ENCODE measurements at regions not wholly inside any gene's neighbourhood (a gene's known extent, or its start where the extent isn't known, plus 50 kb on each side); places are given as distances from the start of the nearest gene placed in this dataset.
"Not testable (repeated sequence)": the region's sequence is repeated elsewhere in the genome, so short reads cannot be mapped to it uniquely, and the experiment has no call there.

DNA sequence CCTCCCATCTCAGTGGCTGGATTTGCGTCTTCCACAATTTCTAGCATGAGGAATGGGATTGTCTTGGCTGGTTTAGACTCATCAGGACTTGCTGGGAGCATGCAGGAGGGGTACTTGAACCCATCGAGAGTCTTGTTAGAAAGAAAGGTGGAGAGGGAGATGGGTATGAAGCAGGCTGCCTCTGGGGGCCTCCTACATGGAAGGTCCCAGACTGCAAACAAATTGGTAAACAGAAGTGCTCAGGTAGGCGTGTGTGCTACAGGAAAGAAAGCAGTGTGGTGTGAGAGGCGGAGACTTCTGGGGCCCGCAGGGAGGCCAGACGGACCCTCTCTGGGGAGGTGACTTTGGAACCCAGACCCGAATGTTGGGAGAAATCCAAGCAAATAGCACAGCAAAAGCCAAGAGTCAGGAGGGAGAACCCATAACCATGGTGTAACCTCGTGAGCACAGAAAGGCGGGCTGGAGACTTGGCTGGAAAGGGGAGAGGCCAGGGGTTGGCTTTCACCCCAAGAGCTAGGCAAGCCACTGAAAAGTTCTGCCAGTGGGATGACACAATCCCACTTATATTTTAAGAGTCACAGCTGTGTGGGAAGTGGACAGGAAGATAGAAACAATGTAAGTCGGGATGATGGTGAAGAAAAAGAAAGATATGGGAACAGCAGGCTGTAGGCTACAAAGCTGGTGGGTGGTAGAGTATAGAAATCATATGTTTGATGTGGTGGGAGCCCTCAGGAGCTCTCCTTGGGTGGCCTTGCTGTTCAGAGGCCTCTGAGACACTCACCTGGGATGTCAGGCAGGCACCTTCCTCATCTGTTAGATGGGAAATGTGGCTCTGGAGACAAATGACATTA lies 130.1 kb upstream of the PRR20G start:
- ATAC-seq (replicated peaks) (no peak), DNase-seq (no peak)
- Mint-ChIP-seq H3K9me3 (peaks cover 3 to 4% of the 10 kb centered on the region in 2 donors), H3K4me1 (no peaks in the 10 kb centered on the region), H3K4me3 (no peak overlapping the region), H3K36me3 (no peaks in the 10 kb centered on the region), H3K27ac (no peak overlapping the region), H3K27me3 (peaks cover 49 to 72% of the 10 kb centered on the region in 2 donors)

GRCh38 chr3:127413871-127414270 lies 126.0 kb upstream of the PRR20G start:
- no peak for ATAC-seq (replicated peaks)
- Mint-ChIP-seq H3K36me3 (no peaks in the 10 kb centered on the region), H3K9me3 (peaks cover 3 to 4% of the 10 kb centered on the region in 2 donors), H3K27me3 (peaks cover 53 to 61% of the 10 kb centered on the region in 2 donors), H3K4me1 (no peaks in the 10 kb centered on the region), H3K4me3 (no peak overlapping the region), H3K27ac (no peak overlapping the region)
- DNase-seq: no peak

DNA sequence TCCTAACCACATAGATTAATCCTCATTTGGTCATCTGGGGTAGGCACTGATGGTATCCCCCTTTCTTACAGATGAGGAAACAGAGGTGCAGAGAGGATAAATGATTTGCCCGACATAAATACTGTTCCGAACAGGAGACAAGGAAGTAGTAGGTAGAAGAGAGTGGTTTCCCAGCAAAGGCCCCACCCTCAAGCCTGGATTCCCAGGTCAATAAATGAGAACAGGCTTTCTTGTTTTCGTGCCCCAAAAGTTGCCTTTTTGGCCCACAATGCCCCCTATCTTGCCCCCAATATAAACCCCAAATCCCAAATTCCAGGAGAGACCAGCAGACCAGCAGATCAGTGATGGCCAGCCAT lies 125.5 kb upstream of the PRR20G start:
- DNase-seq: no peak
- Mint-ChIP-seq H3K4me3 (no peak overlapping the region), H3K27me3 (peaks cover 49 to 56% of the 10 kb centered on the region in 2 donors), H3K9me3 (peaks cover 3 to 4% of the 10 kb centered on the region in 2 donors), H3K4me1 (no peaks in the 10 kb centered on the region), H3K27ac (no peak overlapping the region), H3K36me3 (no peaks in the 10 kb centered on the region)
- no peak for ATAC-seq (replicated peaks)

GRCh38 chr3:127412578-127413317 lies 124.9 kb upstream of the PRR20G start:
- no peak for DNase-seq
- Mint-ChIP-seq H3K36me3 (no peaks in the 10 kb centered on the region), H3K27me3 (peaks cover 47 to 54% of the 10 kb centered on the region in 2 donors), H3K9me3 (peaks cover 3 to 4% of the 10 kb centered on the region in 2 donors), H3K27ac (no peak overlapping the region), H3K4me1 (no peaks in the 10 kb centered on the region), H3K4me3 (no peak overlapping the region)
- ATAC-seq (replicated peaks): no peak

GRCh38 chr3:127411875-127412274 lies 124.0 kb upstream of the PRR20G start:
- H3K36me3 Mint-ChIP-seq: not testable (repeated sequence)

DNA sequence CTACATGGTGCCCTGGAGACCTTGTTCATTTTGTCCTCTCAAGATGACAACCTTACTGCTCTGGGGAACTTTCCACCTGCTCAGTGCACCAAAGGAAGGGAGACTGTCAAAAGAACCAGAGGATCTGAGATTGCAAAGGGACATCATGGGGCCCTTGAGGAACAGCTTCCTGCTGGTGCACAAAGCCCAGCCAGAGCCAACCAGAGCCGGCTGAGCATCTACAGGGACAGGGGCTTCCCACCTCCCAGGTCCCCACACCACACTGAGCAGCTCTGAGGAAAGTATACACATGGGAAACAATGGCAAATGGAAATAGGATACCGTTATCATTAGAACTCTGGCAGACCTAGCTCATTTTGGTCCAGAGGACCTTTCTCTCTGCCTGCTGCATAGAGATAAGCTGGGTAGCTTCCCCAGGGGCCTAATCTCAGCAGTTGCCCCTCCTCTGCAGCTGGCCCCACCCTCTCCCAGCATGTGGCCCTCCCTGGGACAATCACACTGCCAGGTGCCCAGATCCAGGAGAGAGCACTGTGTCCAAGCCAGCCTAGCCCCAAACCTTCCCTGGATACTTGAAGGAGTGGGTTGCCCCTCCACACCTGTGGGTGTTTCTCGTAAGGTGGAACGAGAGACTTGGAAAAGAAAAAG lies 123.4 kb upstream of the PRR20G start:
- no peak overlapping the region for H3K27ac Mint-ChIP-seq
- ATAC-seq (replicated peaks): no peak
- H3K9me3 Mint-ChIP-seq: peaks cover 3 to 4% of the 10 kb centered on the region in 2 donors
- no peaks in the 10 kb centered on the region for H3K4me1 Mint-ChIP-seq
- DNase-seq: no peak
- H3K36me3 Mint-ChIP-seq: no peaks in the 10 kb centered on the region
- no peak overlapping the region for H3K4me3 Mint-ChIP-seq
- H3K27me3 Mint-ChIP-seq: peaks cover 39 to 42% of the 10 kb centered on the region in 2 donors

More at GRCh38 chr3:127411875-127412274, 124.0 kb upstream of the PRR20G start:
- not testable (repeated sequence) for ATAC-seq (replicated peaks); H3K9me3 Mint-ChIP-seq; H3K4me1 Mint-ChIP-seq; DNase-seq; H3K4me3 Mint-ChIP-seq; H3K27ac Mint-ChIP-seq
- peaks cover 43 to 49% of the 10 kb centered on the region in 2 donors for H3K27me3 Mint-ChIP-seq

GRCh38 chr3:127410678-127411077 lies 122.8 kb upstream of the PRR20G start:
- no peaks in the 10 kb centered on the region for H3K4me1 Mint-ChIP-seq
- no peak overlapping the region for H3K4me3 Mint-ChIP-seq
- H3K27ac Mint-ChIP-seq: no peak overlapping the region
- H3K36me3 Mint-ChIP-seq: no peaks in the 10 kb centered on the region
- DNase-seq (no peak), ATAC-seq (replicated peaks) (no peak)
- peaks cover 40 to 42% of the 10 kb centered on the region in 2 donors for H3K27me3 Mint-ChIP-seq
- peaks cover 3 to 4% of the 10 kb centered on the region in 2 donors for H3K9me3 Mint-ChIP-seq

GRCh38 chr3:127410137-127410488 lies 122.3 kb upstream of the PRR20G start:
- Mint-ChIP-seq H3K36me3 (no peaks in the 10 kb centered on the region), H3K27me3 (peaks cover 36 to 43% of the 10 kb centered on the region in 2 donors), H3K9me3 (peaks cover 1% of the 10 kb centered on the region in 2 donors), H3K4me3 (no peak overlapping the region), H3K4me1 (no peaks in the 10 kb centered on the region), H3K27ac (no peak overlapping the region)
- ATAC-seq (replicated peaks): no peak
- no peak for DNase-seq

DNA sequence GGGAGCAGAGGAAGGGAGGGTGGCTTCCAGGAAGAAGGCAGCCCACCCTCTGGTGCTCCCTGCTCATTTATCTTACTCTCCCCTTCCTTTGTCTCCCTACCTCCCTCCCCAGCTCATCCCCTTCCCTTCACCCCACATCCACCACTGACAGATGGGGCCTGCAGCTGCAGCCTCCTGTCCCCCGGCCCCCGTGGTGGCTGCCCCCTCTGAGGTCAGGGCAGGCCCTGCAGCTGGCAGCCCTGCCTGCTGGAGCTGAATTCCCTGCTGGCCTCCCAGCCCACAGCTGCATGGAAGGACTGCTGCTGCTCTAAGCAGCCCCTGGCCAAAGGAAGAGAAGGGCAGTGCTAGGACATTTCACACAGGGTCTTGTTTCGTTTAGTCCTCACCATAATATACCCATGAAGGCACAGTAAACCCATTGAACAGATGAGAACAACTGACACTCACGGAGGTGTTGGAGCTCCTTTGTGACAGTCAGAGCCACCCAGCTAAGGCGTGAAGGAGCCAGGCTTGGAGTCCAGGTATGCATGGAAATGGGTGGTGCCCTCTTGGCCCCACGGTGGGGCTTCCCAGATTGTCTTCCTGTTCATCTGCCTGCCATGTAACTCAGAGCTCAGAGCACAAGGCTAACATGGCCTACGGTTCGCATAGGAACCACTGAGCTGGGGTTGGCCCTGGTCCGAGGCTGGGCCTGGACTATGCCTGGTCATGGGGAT lies 121.7 kb upstream of the PRR20G start:
- DNase-seq: no peak
- no peak overlapping the region for H3K27ac Mint-ChIP-seq
- no peaks in the 10 kb centered on the region for H3K9me3 Mint-ChIP-seq
- ATAC-seq (replicated peaks): no peak
- H3K4me1 Mint-ChIP-seq: no peaks in the 10 kb centered on the region
- no peak overlapping the region for H3K4me3 Mint-ChIP-seq
- peaks cover 33 to 44% of the 10 kb centered on the region in 2 donors for H3K27me3 Mint-ChIP-seq
- H3K36me3 Mint-ChIP-seq: no peaks in the 10 kb centered on the region

DNA sequence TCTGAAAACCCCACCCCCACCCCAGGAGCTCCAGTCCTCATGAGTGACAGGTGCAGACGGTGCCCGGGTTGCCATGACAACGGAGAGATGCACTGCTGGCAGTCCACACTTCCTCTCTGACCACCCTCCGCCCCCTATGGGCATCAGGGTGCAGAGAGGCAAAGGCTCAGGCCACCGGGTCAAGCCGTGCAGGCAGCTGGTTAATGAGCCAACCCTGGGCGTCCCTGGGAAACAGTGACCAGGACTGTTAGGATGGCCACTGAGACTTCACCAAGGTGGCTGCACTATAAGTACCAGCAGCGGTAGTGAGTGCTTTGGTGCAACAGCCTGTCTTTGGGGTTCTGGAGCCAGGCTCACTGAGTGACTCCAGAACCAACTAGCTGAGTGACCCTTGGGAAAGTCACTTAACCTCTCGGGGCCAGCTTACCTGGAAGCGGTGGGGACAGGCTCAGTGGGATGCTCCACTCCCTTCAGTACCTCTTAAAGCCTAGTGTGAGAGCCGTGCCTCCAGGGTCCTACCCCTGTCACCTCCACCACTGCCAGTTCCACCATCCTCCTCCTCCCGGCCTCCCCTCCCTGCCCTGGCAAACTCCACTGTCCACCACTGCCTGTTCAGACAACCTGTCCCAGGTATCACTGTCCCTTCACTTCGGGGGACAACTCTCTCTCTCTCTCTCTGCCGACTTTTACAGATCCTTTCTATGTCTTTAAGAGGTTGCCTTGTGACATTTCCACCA lies 121.0 kb upstream of the PRR20G start:
- Mint-ChIP-seq H3K27me3 (peaks cover 27 to 44% of the 10 kb centered on the region in 2 donors), H3K4me3 (no peak overlapping the region)
- ATAC-seq (replicated peaks): no peak

DNA sequence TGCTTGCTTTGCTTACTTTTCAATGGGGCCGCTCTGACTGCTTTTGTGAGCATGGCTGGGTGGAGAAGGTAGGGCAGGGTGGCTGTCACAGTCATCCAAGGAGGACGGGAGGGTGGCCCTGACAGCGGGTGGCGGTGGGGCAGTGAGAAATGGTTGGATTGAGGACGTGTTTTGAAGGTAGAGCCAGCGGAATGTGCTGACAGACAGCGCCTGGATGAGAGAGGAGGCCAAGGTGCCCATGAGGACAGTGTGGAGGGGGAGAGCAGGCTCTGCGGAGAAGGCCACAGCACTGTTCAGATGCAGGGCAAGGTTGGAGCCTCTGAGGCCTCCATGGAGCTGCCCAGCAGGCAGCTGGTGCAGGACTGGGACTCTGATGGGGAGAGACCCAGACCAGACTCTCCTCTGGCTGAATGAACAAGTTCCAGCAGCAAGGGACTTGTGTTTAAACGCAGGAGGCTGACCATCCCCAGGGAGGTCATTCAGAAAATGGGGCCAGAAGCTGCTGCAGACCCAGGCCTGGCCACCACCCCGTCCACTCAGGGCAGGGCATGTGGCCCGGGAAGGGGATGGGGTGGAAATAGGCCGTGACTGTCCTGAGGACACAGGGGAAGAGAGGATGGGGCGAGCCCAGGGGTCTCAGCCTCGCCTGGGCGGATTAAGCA lies 120.3 kb upstream of the PRR20G start:
- H3K4me3 Mint-ChIP-seq: no peak overlapping the region
- peaks cover 20 to 38% of the 10 kb centered on the region in 2 donors for H3K27me3 Mint-ChIP-seq
- no peak overlapping the region for H3K27ac Mint-ChIP-seq
- H3K36me3 Mint-ChIP-seq: no peaks in the 10 kb centered on the region
- ATAC-seq (replicated peaks) (no peak), DNase-seq (no peak)
- H3K4me1 Mint-ChIP-seq: no peaks in the 10 kb centered on the region
- no peaks in the 10 kb centered on the region for H3K9me3 Mint-ChIP-seq

More for the DNA sequence above, 121.0 kb upstream of the PRR20G start:
- Mint-ChIP-seq H3K9me3 (no peaks in the 10 kb centered on the region), H3K36me3 (no peaks in the 10 kb centered on the region), H3K4me1 (no peaks in the 10 kb centered on the region), H3K27ac (no peak overlapping the region)
- no peak for DNase-seq

DNA sequence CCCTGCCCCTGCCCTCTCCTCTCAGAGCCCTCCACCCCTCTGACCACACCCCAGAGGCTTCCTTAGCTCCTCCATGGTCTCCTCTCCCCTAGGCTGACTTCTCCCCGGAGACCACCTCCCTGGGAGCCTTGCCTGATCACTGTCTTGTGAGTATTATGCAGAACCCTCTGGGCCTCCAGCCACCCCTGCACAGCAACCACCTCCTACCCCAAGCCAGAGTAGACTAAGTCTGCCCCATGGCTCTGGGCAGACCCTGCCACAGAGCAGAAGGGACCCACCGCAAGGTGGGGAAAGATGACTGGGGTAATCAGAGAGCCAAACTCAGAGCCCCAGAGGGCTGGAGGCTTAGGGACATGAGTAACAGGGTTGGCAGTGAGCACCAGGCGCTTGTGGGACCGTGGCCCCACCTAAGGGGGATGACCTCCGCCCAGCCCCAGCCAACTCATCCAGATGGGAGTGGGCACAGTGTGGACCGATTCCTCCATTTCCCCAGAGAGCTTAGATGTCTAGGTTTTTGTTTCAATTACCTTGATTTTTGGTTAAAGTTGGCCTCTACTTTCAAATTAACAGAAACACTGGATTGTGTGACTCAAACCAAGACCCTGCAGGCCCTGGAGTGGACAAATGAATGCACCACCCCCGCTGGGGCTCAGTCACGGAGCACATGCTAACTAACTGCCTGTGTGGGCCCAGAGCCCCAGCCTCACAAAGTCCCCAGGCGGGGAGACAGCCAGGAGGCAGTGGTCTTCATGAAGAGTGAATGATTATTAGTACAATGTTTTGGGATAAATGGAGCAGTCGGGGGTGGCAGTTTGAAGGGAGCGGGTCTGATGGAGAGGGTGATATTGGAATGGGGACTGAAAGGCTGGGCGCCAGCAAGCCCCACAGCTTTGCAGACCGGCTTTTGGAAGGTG lies 119.4 kb upstream of the PRR20G start:
- Mint-ChIP-seq H3K4me1 (no peaks in the 10 kb centered on the region), H3K36me3 (no peaks in the 10 kb centered on the region), H3K9me3 (no peaks in the 10 kb centered on the region), H3K27me3 (peaks cover 15 to 30% of the 10 kb centered on the region in 2 donors), H3K27ac (no peak overlapping the region), H3K4me3 (no peak overlapping the region)
- ATAC-seq (replicated peaks) (no peak), DNase-seq (no peak)
